H1 (cell line): ENCODE measurements at regions not wholly inside any gene's neighbourhood (a gene's known extent, or its start where the extent isn't known, plus 50 kb on each side); places are given as distances from the start of the nearest gene placed in this dataset.

Experiments used
- CTCF ChIA-PET: fragments of 300-600 bp; sonication (Branson Sonifier 250); formaldehyde crosslinking; loops from one replicate; lab custom pipeline; 2021; ENCODE audit not compliant: partially characterized antibody; lab: Charles Lee
- POLR2A ChIA-PET: fragments of 300-600 bp; sonication (Branson Sonifier 250); formaldehyde crosslinking; loops from one replicate; lab custom pipeline; 2021; ENCODE audit warnings: inconsistent platforms; ENCODE audit not compliant: partially characterized antibody; lab: Charles Lee
- DNase-seq, 2 experiments: peaks; one replicate each; pipeline versions ENCODE4 v3.0.0 to v3.0.0-alpha.2; 2010 to 2022; ENCODE audit warnings: low spot score in 2 of 2, low read depth in 1 of 2, mixed read lengths in 1 of 2
- FAIRE-seq: peaks from 2 replicates; lab custom pipeline; 2011; peaks lifted over from hg19 to GRCh38; lab: Jason Lieb, UNC
- H2AFZ ChIP-seq: 2 replicates; pipeline ENCODE4 v1.8.1; 2012; ENCODE audit warnings: low read length, inconsistent platforms
- H2AK5ac ChIP-seq: 2 replicates; pipeline ENCODE4 v1.6.1; 2013; ENCODE audit warnings: low read depth, low read length
- H2BK120ac ChIP-seq: replicated peaks from 2 replicates; pipeline ENCODE3; 2013; ENCODE audit warnings: low read depth, low read length, inconsistent platforms
- H2BK12ac ChIP-seq: 2 replicates; pipeline ENCODE4 v1.6.1; 2013; ENCODE audit warnings: low read depth, low read length
- H2BK15ac ChIP-seq: 2 replicates; pipeline ENCODE4 v1.6.1; 2013; ENCODE audit warnings: low read length
- H2BK20ac ChIP-seq: 2 replicates; pipeline ENCODE4 v1.6.1; 2013; ENCODE audit warnings: low read length
- H2BK5ac ChIP-seq: 2 replicates; pipeline ENCODE4 v1.6.1; 2013; ENCODE audit warnings: low read depth, low read length
- H3K14ac ChIP-seq: 2 replicates; pipeline ENCODE4 v1.6.1; 2013; ENCODE audit warnings: inconsistent platforms; ENCODE audit not compliant: insufficient read length
- H3K18ac ChIP-seq: 2 replicates; pipeline ENCODE4 v1.6.1; 2013; ENCODE audit warnings: low read length; ENCODE audit errors: extremely low read depth
- H3K23ac ChIP-seq: 2 replicates; pipeline ENCODE4 v1.6.1; 2013; ENCODE audit warnings: inconsistent platforms; ENCODE audit not compliant: insufficient read length
- H3K23me2 ChIP-seq: 2 replicates; pipeline ENCODE4 v1.6.1; 2013; ENCODE audit warnings: low read depth, low read length
- H3K27ac ChIP-seq: 2 replicates; pipeline ENCODE4 v1.6.1; 2011; ENCODE audit warnings: low read depth, low read length, inconsistent platforms
- H3K27me3 ChIP-seq, 4 experiments: replicated peaks in 1 of 4; 1 replicate in 1 of 4; 2 replicates in 3 of 4; pipeline versions ENCODE4 v1.6.1 to v1.8.1; 2011 to 2013; ENCODE audit warnings: low read length in 3 of 4, mild to moderate bottlenecking in 3 of 4, inconsistent platforms in 2 of 4, mixed read lengths in 2 of 4, moderate library complexity in 1 of 4; ENCODE audit not compliant: control insufficient read depth in 3 of 4, insufficient read depth in 3 of 4; ENCODE audit errors: extremely low read depth in 1 of 4
- H3K36me3 ChIP-seq, 4 experiments: 2 replicates each; pipeline versions ENCODE4 v1.6.1 to v1.8.1; 2011 to 2013; ENCODE audit warnings: mild to moderate bottlenecking in 4 of 4, low read length in 3 of 4, moderate library complexity in 2 of 4, control low read depth in 1 of 4, inconsistent platforms in 1 of 4; ENCODE audit not compliant: insufficient read depth in 4 of 4, control insufficient read depth in 2 of 4
- H3K4ac ChIP-seq: replicated peaks from 2 replicates; pipeline ENCODE3; 2013; ENCODE audit warnings: low read length, low read depth, mixed read lengths, inconsistent platforms; ENCODE audit not compliant: insufficient read length
- H3K4me1 ChIP-seq, 4 experiments: replicated peaks in 1 of 4; 1 replicate in 1 of 4; 2 replicates in 3 of 4; pipeline versions ENCODE4 v1.6.1 to v1.8.1; 2011 to 2013; ENCODE audit warnings: low read length in 3 of 4, inconsistent platforms in 2 of 4, mixed read lengths in 1 of 4; ENCODE audit not compliant: insufficient read depth in 4 of 4, control insufficient read depth in 3 of 4
- H3K4me2 ChIP-seq, 2 experiments: 2 replicates each; pipeline versions ENCODE4 v1.6.1 to v1.8.1; 2011 to 2013; ENCODE audit warnings: low read depth in 2 of 2, low read length in 2 of 2, control low read depth in 1 of 2, inconsistent platforms in 1 of 2, mild to moderate bottlenecking in 1 of 2; ENCODE audit not compliant: insufficient read depth in 1 of 2
- H3K4me3 ChIP-seq, 4 experiments: fragments of 200-600, 300-600 bp in 1 of 4; sonication (generic), shearing (Covaris generic), sonication (Bioruptor Twin) in 1 of 4; 2 replicates each; pipeline versions ENCODE4 v1.5.1 to v1.8.1; 2011 to 2016; ENCODE audit warnings: low read length in 4 of 4, low read depth in 3 of 4, control low read depth in 2 of 4, inconsistent platforms in 2 of 4, mild to moderate bottlenecking in 2 of 4, mixed read lengths in 1 of 4, moderate library complexity in 1 of 4; ENCODE audit not compliant: insufficient read depth in 2 of 4; ENCODE audit errors: extremely low read depth in 1 of 4
- H3K56ac ChIP-seq: replicated peaks from 2 replicates; pipeline ENCODE3; 2013; ENCODE audit warnings: low read depth, mild to moderate bottlenecking, mixed read lengths, low read length, inconsistent platforms; ENCODE audit not compliant: insufficient read length
- H3K79me1 ChIP-seq: 2 replicates; pipeline ENCODE4 v1.6.1; 2013; ENCODE audit warnings: low read depth, low read length, control low read depth
- H3K79me2 ChIP-seq, 2 experiments: 2 replicates each; pipeline versions ENCODE4 v1.6.1 to v1.8.1; 2012 to 2013; ENCODE audit warnings: low read length in 2 of 2, mild to moderate bottlenecking in 2 of 2, inconsistent platforms in 1 of 2; ENCODE audit not compliant: insufficient read depth in 2 of 2, control insufficient read depth in 1 of 2
- H3K9ac ChIP-seq, 4 experiments: replicated peaks in 1 of 4; 1 replicate in 1 of 4; 2 replicates in 3 of 4; pipeline versions ENCODE4 v1.6.1 to v1.8.1; 2011 to 2013; ENCODE audit warnings: low read depth in 3 of 4, low read length in 3 of 4, control low read depth in 2 of 4, mild to moderate bottlenecking in 2 of 4, moderate library complexity in 2 of 4, inconsistent platforms in 1 of 4; ENCODE audit errors: extremely low read depth in 1 of 4
- H3K9me3 ChIP-seq, 2 experiments: 2 replicates each; pipeline versions ENCODE4 v1.6.1 to v1.8.1; 2012 to 2013; ENCODE audit warnings: mild to moderate bottlenecking in 2 of 2, moderate library complexity in 2 of 2, control low read depth in 1 of 2, inconsistent platforms in 1 of 2, low read depth in 1 of 2, low read length in 1 of 2, mixed read lengths in 1 of 2; ENCODE audit not compliant: insufficient read depth in 2 of 2
- H4K20me1 ChIP-seq, 2 experiments: replicated peaks in 1 of 2; 2 replicates each; pipeline versions ENCODE3 to v1.8.1; 2011 to 2013; ENCODE audit warnings: inconsistent platforms in 2 of 2, low read length in 2 of 2, mild to moderate bottlenecking in 1 of 2; ENCODE audit not compliant: insufficient read depth in 2 of 2, control insufficient read depth in 1 of 2
- H4K5ac ChIP-seq: 2 replicates; pipeline ENCODE4 v1.6.1; 2013; ENCODE audit warnings: low read length, low read depth, mixed read lengths, inconsistent platforms; ENCODE audit not compliant: insufficient read length
- H4K8ac ChIP-seq: 2 replicates; pipeline ENCODE4 v1.8.0; 2013; ENCODE audit warnings: mild to moderate bottlenecking, moderate library complexity, low read length, inconsistent platforms; ENCODE audit not compliant: insufficient read depth; ENCODE audit errors: extremely low read depth
- H4K91ac ChIP-seq: replicated peaks from 2 replicates; pipeline ENCODE3; 2013; ENCODE audit warnings: low read length, mixed read lengths, inconsistent platforms; ENCODE audit not compliant: insufficient read length
- ASH2L ChIP-seq: fragments of 200-600, 300-600 bp; sonication (generic); IDR thresholded peaks from one replicate; pipeline ENCODE4 v1.7.1; 2017; ENCODE audit warnings: low read length
- BCL11A ChIP-seq, 2 experiments: IDR thresholded peaks; one replicate each; pipeline ENCODE4 v1.6.1; 2011; ENCODE audit warnings: low read depth in 2 of 2, low read length in 2 of 2, mild to moderate bottlenecking in 2 of 2
- CBX8 ChIP-seq: fragments of 300-800, 300-1000 bp; sonication (generic); IDR thresholded peaks from 2 replicates; pipeline ENCODE4 v1.7.1; 2016; ENCODE audit warnings: low read depth, low read length, borderline replicate concordance
- CTBP2 ChIP-seq: IDR thresholded peaks from 2 replicates; pipeline ENCODE4 v1.7.0; 2011; ENCODE audit warnings: borderline replicate concordance, mild to moderate bottlenecking, moderate library complexity, mixed read lengths, low read length; ENCODE audit not compliant: insufficient read depth, insufficient read length
- EZH2 ChIP-seq: fragments of 200-600 bp; sonication (generic); IDR thresholded peaks from 2 replicates; pipeline ENCODE4 v1.7.1; 2012; ENCODE audit warnings: low read depth, mild to moderate bottlenecking, moderate library complexity, low read length, inconsistent platforms; ENCODE audit not compliant: severe bottlenecking
- NANOG ChIP-seq: IDR thresholded peaks from 2 replicates; pipeline ENCODE4 v1.6.1; 2011; ENCODE audit warnings: low read length, low read depth, mild to moderate bottlenecking, inconsistent platforms; ENCODE audit not compliant: insufficient read depth, poor library complexity, severe bottlenecking
- POLR2AphosphoS5 ChIP-seq: IDR thresholded peaks from 2 replicates; pipeline ENCODE4 v1.6.1; 2011; ENCODE audit warnings: low read depth, low read length
- RFX5 ChIP-seq: IDR thresholded peaks from 2 replicates; pipeline ENCODE4 v1.6.1; 2011; ENCODE audit warnings: low read depth, low read length, improper control_type of control experiment, borderline replicate concordance
- RNF2 ChIP-seq: fragments of 200-900, 300-1000 bp; sonication (generic); IDR thresholded peaks from 2 replicates; pipeline ENCODE4 v1.7.1; 2016; ENCODE audit warnings: borderline replicate concordance, low read depth, mild to moderate bottlenecking, antibody characterized with exemption, low read length; ENCODE audit not compliant: poor library complexity, severe bottlenecking; ENCODE audit errors: missing control alignments
- SAP30 ChIP-seq: fragments of 300-600 bp; sonication (generic); IDR thresholded peaks from 2 replicates; pipeline ENCODE4 v1.7.1; 2012; ENCODE audit warnings: low read length, moderate library complexity, mild to moderate bottlenecking, inconsistent platforms; ENCODE audit not compliant: insufficient read depth, insufficient replicate concordance
- SRF ChIP-seq: IDR thresholded peaks from 2 replicates; pipeline ENCODE4 v1.6.1; 2011; ENCODE audit warnings: mild to moderate bottlenecking, low read depth, low read length, moderate library complexity
- TBP ChIP-seq: IDR thresholded peaks from 2 replicates; pipeline ENCODE4 v1.6.1; 2011; ENCODE audit warnings: low read depth, low read length, improper control_type of control experiment
- ZNF274 ChIP-seq: IDR thresholded peaks from 2 replicates; pipeline ENCODE4 v1.7.0; 2012; ENCODE audit warnings: low read length, borderline replicate concordance; ENCODE audit errors: extremely low read depth
- whole genome bisulfite sequencing, 2 experiments: shearing (Covaris generic) in 1 of 2; methylation state at CpG; one replicate each; pipeline versions ENCODE4 v1.1.6 to v1.1.7; 2013 to 2015; ENCODE audit warnings: low lambda C conversion rate in 2 of 2, mixed read lengths in 2 of 2, inconsistent platforms in 1 of 2, low coverage in 1 of 2, missing lambda C conversion rate in 1 of 2; ENCODE audit not compliant: insufficient replicate concordance in 2 of 2, insufficient coverage in 1 of 2, insufficient read length in 1 of 2; ENCODE audit errors: extremely low coverage in 1 of 2, missing lambda C conversion rate in 1 of 2; 5-methylcytosine and 5-hydroxymethylcytosine counted together

DNA sequence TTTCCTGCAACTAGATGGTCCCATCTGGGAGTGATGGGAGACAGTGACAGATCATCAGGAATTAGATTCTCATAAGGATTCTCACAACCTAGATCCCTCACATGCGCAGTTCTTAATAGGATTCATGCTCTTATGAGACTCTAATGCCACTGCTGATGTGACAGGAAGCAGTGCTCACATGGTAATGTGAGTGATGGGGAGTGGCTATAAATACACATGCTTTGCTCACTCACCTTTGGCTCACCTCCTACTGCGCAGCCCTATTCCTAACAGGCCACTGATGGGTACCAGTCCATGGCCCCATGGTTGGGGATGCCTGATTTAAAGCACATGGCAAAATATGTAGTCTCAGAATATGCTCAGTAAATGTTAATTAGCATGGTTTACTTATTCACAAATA, 80.6 kb upstream of the MBOAT1 start:
- no peaks in the 10 kb centered on the region for H3K9me3 ChIP-seq
- no peak overlapping the region for H3K56ac ChIP-seq
- H3K27me3 ChIP-seq, result no peaks in the 10 kb centered on the region
- no peaks in the 10 kb centered on the region for H3K79me2 ChIP-seq
- no peak overlapping the region for H3K18ac ChIP-seq
- no peak overlapping the region for H3K4ac ChIP-seq
- H2BK120ac ChIP-seq, result no peak overlapping the region
- H3K36me3 ChIP-seq, result no peaks in the 10 kb centered on the region
- no peak overlapping the region for H2AK5ac ChIP-seq
- no peak overlapping the region for H4K5ac ChIP-seq
- 95% methylated on average over 2 of the region's 2 CpGs; no CpG with 5 or more reads in 1 of the 2 experiments for WGBS, 2 experiments
- no peak overlapping the region for H3K9ac ChIP-seq
- H2BK15ac ChIP-seq, result no peak overlapping the region
- no peaks in the 10 kb centered on the region for H3K23me2 ChIP-seq
- TF ChIP-seq BCL11A (IDR thresholded peaks at IDR 0.05; ENCODE audit: low read depth in 2 of 2, low read length in 2 of 2), result no peak
- TF ChIP-seq SRF, result no peak
- TF ChIP-seq CBX8, result no peak
- TF ChIP-seq EZH2, result no peak
- no peak for TF ChIP-seq NANOG
- no peak for TF ChIP-seq POLR2AphosphoS5
- no peak for TF ChIP-seq RNF2
- TF ChIP-seq TBP, result no peak
- TF ChIP-seq ASH2L, result no peak
- TF ChIP-seq RFX5, result no peak
- TF ChIP-seq ZNF274, result no peak
- TF ChIP-seq SAP30, result no peak
- no peak for TF ChIP-seq CTBP2
- no peak overlapping the region for H4K91ac ChIP-seq
- FAIRE-seq (no peak), DNase-seq (no peak)
- no peaks in the 10 kb centered on the region for H3K79me1 ChIP-seq
- no peak overlapping the region for H2BK20ac ChIP-seq
- H4K20me1 ChIP-seq, result no peaks in the 10 kb centered on the region
- H3K27ac ChIP-seq, result no peak overlapping the region
- no peak overlapping the region for H2BK5ac ChIP-seq
- H3K4me2 ChIP-seq, result no peak overlapping the region
- no peak overlapping the region for H3K14ac ChIP-seq
- ChIA-PET POLR2A (interaction anchor here (0.6 kb wide), 1 partner anchor 81 kb away, joined by 3 read pairs; the partner anchor contains the start of gene MBOAT1), CTCF (interaction anchor here (0.7 to 1.3 kb wide), 7 partner anchors 9 to 1192 kb away, joined by 3 to 5 read pairs (median 4); no protein-coding TSS in a partner anchor)
- H2BK12ac ChIP-seq, result no peak overlapping the region
- no peak overlapping the region for H3K4me3 ChIP-seq
- H2AFZ ChIP-seq, result no peak overlapping the region
- no peaks in the 10 kb centered on the region for H3K4me1 ChIP-seq
- H4K8ac ChIP-seq, result no peak overlapping the region
- no peak overlapping the region for H3K23ac ChIP-seq
